ENCODE measurements at regions not wholly inside any gene's neighbourhood (a gene's known extent, or its start where the extent isn't known, plus 50 kb on each side); places are given as distances from the start of the nearest gene placed in this dataset.

GRCh38 chr12:60020068-60020467 lies 424.2 kb downstream of the SLC16A7 start:
- no peak overlapping the region for H2BK120ac ChIP-seq (ENCODE audit: insufficient read depth, low read length, poor library complexity)
- no peak overlapping the region for H2AFZ ChIP-seq (ENCODE audit: insufficient read depth, low read length, poor library complexity)
- H3K9me3 ChIP-seq (ENCODE audit: insufficient read depth, low read depth, low read length) = no peaks in the 10 kb centered on the region
- H2AK5ac ChIP-seq (ENCODE audit: low read length) = no peak overlapping the region
- no peak overlapping the region for H3K4me2 ChIP-seq (ENCODE audit: low read length)
- H2BK5ac ChIP-seq (ENCODE audit: low read depth, low read length, poor library complexity) = no peak overlapping the region
- no peak overlapping the region for H3K4me3 ChIP-seq (ENCODE audit: low read depth, low read length)
- no peaks in the 10 kb centered on the region for H3K36me3 ChIP-seq (ENCODE audit: control insufficient read depth in 1 of 2, insufficient read depth in 2 of 2, low read length in 2 of 2)
- WGBS (ENCODE audit: extremely low coverage, insufficient coverage, insufficient read length) = no CpG with 5 or more reads among the region's 2 CpGs
- H4K12ac ChIP-seq (ENCODE audit: low read depth, low read length) = no peak overlapping the region
- no peak overlapping the region for H3K27ac ChIP-seq (ENCODE audit: low read depth, low read length)
- H4K8ac ChIP-seq (ENCODE audit: low read depth, low read length) = no peak overlapping the region
- H3K4ac ChIP-seq (ENCODE audit: low read depth, low read length) = no peak overlapping the region
- H3K79me1 ChIP-seq (ENCODE audit: low read length) = no peaks in the 10 kb centered on the region
- no peak overlapping the region for H4K91ac ChIP-seq (ENCODE audit: low read depth, low read length)
- no peak overlapping the region for H3K9ac ChIP-seq (ENCODE audit: low read length)
- H3K18ac ChIP-seq (ENCODE audit: low read length) = no peak overlapping the region
- no peak for DNase-seq
- no peak overlapping the region for H3K23ac ChIP-seq (ENCODE audit: low read length)
- no peaks in the 10 kb centered on the region for H3K27me3 ChIP-seq (ENCODE audit: insufficient read depth, low read length)
- H3K4me1 ChIP-seq (ENCODE audit: control insufficient read depth in 1 of 2, insufficient read depth in 2 of 2, low read length in 2 of 2) = no peaks in the 10 kb centered on the region
- H2BK12ac ChIP-seq (ENCODE audit: low read length) = no peak overlapping the region
- H3K14ac ChIP-seq (ENCODE audit: low read length) = no peak overlapping the region
- no peaks in the 10 kb centered on the region for H3K79me2 ChIP-seq (ENCODE audit: control insufficient read depth, insufficient read depth, low read length, poor library complexity)

DNA sequence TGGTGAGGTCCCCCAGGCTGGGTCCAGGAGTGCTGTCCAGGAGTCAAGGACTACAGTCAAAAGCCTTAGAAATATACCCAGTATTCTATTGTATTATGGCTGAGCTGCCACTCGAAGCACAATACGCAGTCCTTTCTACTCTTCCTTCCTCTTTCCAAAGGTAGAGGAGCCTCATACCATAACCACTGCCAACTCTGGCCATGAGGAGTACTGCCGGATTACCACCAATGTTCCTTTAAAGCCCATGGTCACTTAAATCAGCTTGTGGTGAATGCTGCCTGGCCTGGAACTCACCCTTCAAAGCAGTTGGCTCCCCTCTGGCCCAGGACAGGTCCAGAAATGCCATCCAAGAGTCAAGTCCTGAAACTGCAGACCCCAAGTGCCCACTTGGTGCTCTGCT lies 425.4 kb downstream of the SLC16A7 start:
- Histone ChIP-seq H4K8ac (ENCODE audit: low read depth, low read length) (no peak overlapping the region), H2AK5ac (ENCODE audit: low read length) (no peak overlapping the region), H3K9me3 (ENCODE audit: insufficient read depth, low read depth, low read length) (no peaks in the 10 kb centered on the region)

GRCh38 chr12:60027266-60027665 lies 431.4 kb downstream of the SLC16A7 start:
- H2AFZ ChIP-seq (ENCODE audit: insufficient read depth, low read length, poor library complexity) = no peak overlapping the region
- no peak overlapping the region for H4K8ac ChIP-seq (ENCODE audit: low read depth, low read length)
- no peak overlapping the region for H2AK5ac ChIP-seq (ENCODE audit: low read length)
- H3K4me1 ChIP-seq (ENCODE audit: control insufficient read depth in 1 of 2, insufficient read depth in 2 of 2, low read length in 2 of 2) = no peaks in the 10 kb centered on the region
- no peaks in the 10 kb centered on the region for H3K79me1 ChIP-seq (ENCODE audit: low read length)
- no peaks in the 10 kb centered on the region for H3K36me3 ChIP-seq (ENCODE audit: control insufficient read depth in 1 of 2, insufficient read depth in 2 of 2, low read length in 2 of 2)
- no peak overlapping the region for H4K91ac ChIP-seq (ENCODE audit: low read depth, low read length)
- H3K9me3 ChIP-seq (ENCODE audit: insufficient read depth, low read depth, low read length) = no peaks in the 10 kb centered on the region
- no peak overlapping the region for H3K4ac ChIP-seq (ENCODE audit: low read depth, low read length)
- no peaks in the 10 kb centered on the region for H3K79me2 ChIP-seq (ENCODE audit: control insufficient read depth, insufficient read depth, low read length, poor library complexity)
- no peak overlapping the region for H2BK5ac ChIP-seq (ENCODE audit: low read depth, low read length, poor library complexity)
- no peaks in the 10 kb centered on the region for H3K27me3 ChIP-seq (ENCODE audit: insufficient read depth, low read length)
- no peak overlapping the region for H3K4me2 ChIP-seq (ENCODE audit: low read length)
- H3K4me3 ChIP-seq (ENCODE audit: low read depth, low read length) = no peak overlapping the region
- H4K12ac ChIP-seq (ENCODE audit: low read depth, low read length) = no peak overlapping the region
- no peak overlapping the region for H3K18ac ChIP-seq (ENCODE audit: low read length)
- no peak overlapping the region for H2BK12ac ChIP-seq (ENCODE audit: low read length)
- no peak overlapping the region for H3K27ac ChIP-seq (ENCODE audit: low read depth, low read length)
- WGBS (ENCODE audit: extremely low coverage, insufficient coverage, insufficient read length) = no CpG with 5 or more reads among the region's 3 CpGs
- no peak for DNase-seq
- no peak overlapping the region for H3K9ac ChIP-seq (ENCODE audit: low read length)
- H2BK120ac ChIP-seq (ENCODE audit: insufficient read depth, low read length, poor library complexity) = no peak overlapping the region
- H3K14ac ChIP-seq (ENCODE audit: low read length) = no peak overlapping the region
- no peak overlapping the region for H3K23ac ChIP-seq (ENCODE audit: low read length)

More for the DNA sequence above, 425.4 kb downstream of the SLC16A7 start:
- Histone ChIP-seq H2BK5ac (ENCODE audit: low read depth, low read length, poor library complexity) (no peak overlapping the region), H3K27me3 (ENCODE audit: insufficient read depth, low read length) (no peaks in the 10 kb centered on the region), H3K27ac (ENCODE audit: low read depth, low read length) (no peak overlapping the region), H3K4me1 (ENCODE audit: control insufficient read depth in 1 of 2, insufficient read depth in 2 of 2, low read length in 2 of 2) (no peaks in the 10 kb centered on the region), H3K4me2 (ENCODE audit: low read length) (no peak overlapping the region), H2AFZ (ENCODE audit: insufficient read depth, low read length, poor library complexity) (no peak overlapping the region), H3K36me3 (ENCODE audit: control insufficient read depth in 1 of 2, insufficient read depth in 2 of 2, low read length in 2 of 2) (no peaks in the 10 kb centered on the region), H3K18ac (ENCODE audit: low read length) (no peak overlapping the region), H4K12ac (ENCODE audit: low read depth, low read length) (no peak overlapping the region), H4K91ac (ENCODE audit: low read depth, low read length) (no peak overlapping the region), H3K4ac (ENCODE audit: low read depth, low read length) (no peak overlapping the region), H3K14ac (ENCODE audit: low read length) (no peak overlapping the region), H2BK120ac (ENCODE audit: insufficient read depth, low read length, poor library complexity) (no peak overlapping the region), H3K79me1 (ENCODE audit: low read length) (no peaks in the 10 kb centered on the region), H3K4me3 (ENCODE audit: low read depth, low read length) (no peak overlapping the region), H3K79me2 (ENCODE audit: control insufficient read depth, insufficient read depth, low read length, poor library complexity) (no peaks in the 10 kb centered on the region), H3K9ac (ENCODE audit: low read length) (no peak overlapping the region), H2BK12ac (ENCODE audit: low read length) (no peak overlapping the region), H3K23ac (ENCODE audit: low read length) (no peak overlapping the region)
- no CpG with 5 or more reads among the region's 3 CpGs for WGBS (ENCODE audit: extremely low coverage, insufficient coverage, insufficient read length)
- no peak for DNase-seq

- no peaks in the 10 kb centered on the region for H3K4me1 ChIP-seq (ENCODE audit: control insufficient read depth in 1 of 2, insufficient read depth in 2 of 2, low read length in 2 of 2)
- H2BK12ac ChIP-seq (ENCODE audit: low read length) = no peak overlapping the region
- H2AK5ac ChIP-seq (ENCODE audit: low read length) = no peak overlapping the region
- H3K4ac ChIP-seq (ENCODE audit: low read depth, low read length) = no peak overlapping the region
- no peak overlapping the region for H2BK5ac ChIP-seq (ENCODE audit: low read depth, low read length, poor library complexity)
- no peak overlapping the region for H4K8ac ChIP-seq (ENCODE audit: low read depth, low read length)
- H3K9ac ChIP-seq (ENCODE audit: low read length) = no peak overlapping the region
- H3K23ac ChIP-seq (ENCODE audit: low read length) = no peak overlapping the region
- peaks cover 0 to 2% of the 10 kb centered on the region in 2 experiments for H3K36me3 ChIP-seq (ENCODE audit: control insufficient read depth in 1 of 2, insufficient read depth in 2 of 2, low read length in 2 of 2)
- no peak overlapping the region for H3K4me2 ChIP-seq (ENCODE audit: low read length)
- no peak overlapping the region for H3K18ac ChIP-seq (ENCODE audit: low read length)
- no peaks in the 10 kb centered on the region for H3K27me3 ChIP-seq (ENCODE audit: insufficient read depth, low read length)
- H3K27ac ChIP-seq (ENCODE audit: low read depth, low read length) = no peak overlapping the region
- H3K79me1 ChIP-seq (ENCODE audit: low read length) = no peaks in the 10 kb centered on the region
- no peak for DNase-seq
- no peak overlapping the region for H4K12ac ChIP-seq (ENCODE audit: low read depth, low read length)
- no peak overlapping the region for H2AFZ ChIP-seq (ENCODE audit: insufficient read depth, low read length, poor library complexity)
- WGBS (ENCODE audit: extremely low coverage, insufficient coverage, insufficient read length) = no CpG with 5 or more reads among the region's 1 CpG
- H3K4me3 ChIP-seq (ENCODE audit: low read depth, low read length) = no peak overlapping the region
- H3K79me2 ChIP-seq (ENCODE audit: control insufficient read depth, insufficient read depth, low read length, poor library complexity) = no peaks in the 10 kb centered on the region
- no peak overlapping the region for H2BK120ac ChIP-seq (ENCODE audit: insufficient read depth, low read length, poor library complexity)
- peaks cover 6% of the 10 kb centered on the region for H3K9me3 ChIP-seq (ENCODE audit: insufficient read depth, low read depth, low read length)
- no peak overlapping the region for H3K14ac ChIP-seq (ENCODE audit: low read length)
- no peak overlapping the region for H4K91ac ChIP-seq (ENCODE audit: low read depth, low read length)
These were observed 438.3 kb downstream of the SLC16A7 start for GRCh38 chr12:60034147-60034546.

Measured in trophoblast cell (in vitro differentiated cells and primary cell).